Right lobe of liver (tissue), 4 donors: ENCODE measurements at regions not wholly inside any gene's neighbourhood (a gene's known extent, or its start where the extent isn't known, plus 50 kb on each side); places are given as distances from the start of the nearest gene placed in this dataset.

Source experiments
- CTCF ChIP-seq, 4 donors: fragments of 200-600 bp in 3 of 4; fragments of 450-650 bp in 1 of 4; IDR thresholded peaks; one replicate each; pipeline versions ENCODE4 v1.5.1 to v1.8.0; 2016 to 2022; ENCODE audit warnings: antibody characterized with exemption in 4 of 4, mild to moderate bottlenecking in 2 of 4
- POLR2A ChIP-seq: fragments of 450-650 bp; IDR thresholded peaks from one replicate; pipeline ENCODE4 v1.6.1; 2017; ENCODE audit warnings: antibody characterized with exemption, mild to moderate bottlenecking
- donor health status: DM: no; HTN: no; CAD: no.
- donor health status: DM: no; HTN: no; CAD: no.
- donor health status: DM: no; HTN: yes; CAD: no.

DNA sequence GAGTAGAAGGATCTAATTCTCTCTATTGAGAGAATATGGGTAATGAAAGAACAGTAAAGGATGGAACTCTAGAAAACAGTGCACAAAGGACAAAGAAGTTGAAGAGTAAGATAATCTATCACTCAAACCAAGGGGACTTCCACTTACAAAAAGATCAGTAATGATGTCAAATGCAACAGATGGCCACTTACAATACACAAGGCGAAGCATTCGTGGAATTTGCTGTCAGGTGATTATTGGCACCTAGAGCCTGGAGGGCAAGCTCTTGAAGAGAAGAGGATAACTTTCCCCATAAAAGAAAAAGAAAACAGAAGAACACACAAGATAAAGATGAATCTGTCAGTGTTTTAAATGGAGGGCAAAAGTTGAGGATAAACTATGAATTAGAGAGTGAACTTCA, 256.0 kb upstream of the TCF21 start:
- TF ChIP-seq CTCF (IDR thresholded peaks at IDR 0.05) (no peak), POLR2A (no peak)
